8988T (cell line): ENCODE measurements at regions not wholly inside any gene's neighbourhood (a gene's known extent, or its start where the extent isn't known, plus 50 kb on each side); places are given as distances from the start of the nearest gene placed in this dataset.

Source experiments
- DNase-seq: peaks from one replicate; pipeline ENCODE4 v3.0.0; 2011

DNA sequence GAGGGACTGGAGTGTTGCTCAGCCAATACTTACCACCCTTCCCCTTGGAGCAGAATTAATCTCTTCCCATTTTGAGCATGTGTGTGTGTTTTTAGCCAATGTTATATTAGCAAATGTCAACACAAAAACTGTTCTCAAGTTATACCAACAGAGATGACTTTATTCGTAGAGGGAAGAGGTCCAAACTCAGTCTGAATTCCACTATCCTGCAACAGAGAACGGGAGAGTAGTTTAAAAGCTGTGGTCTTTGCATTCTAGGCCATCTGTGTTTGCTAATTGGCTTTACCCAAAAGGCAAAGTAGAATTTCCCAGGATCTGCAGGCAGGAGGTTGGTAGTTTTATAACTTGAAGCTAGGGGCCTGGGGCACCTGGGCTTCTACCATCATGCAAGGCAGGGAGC lies 847.9 kb upstream of the TMEM132C start:
- DNase-seq = no peak

DNA sequence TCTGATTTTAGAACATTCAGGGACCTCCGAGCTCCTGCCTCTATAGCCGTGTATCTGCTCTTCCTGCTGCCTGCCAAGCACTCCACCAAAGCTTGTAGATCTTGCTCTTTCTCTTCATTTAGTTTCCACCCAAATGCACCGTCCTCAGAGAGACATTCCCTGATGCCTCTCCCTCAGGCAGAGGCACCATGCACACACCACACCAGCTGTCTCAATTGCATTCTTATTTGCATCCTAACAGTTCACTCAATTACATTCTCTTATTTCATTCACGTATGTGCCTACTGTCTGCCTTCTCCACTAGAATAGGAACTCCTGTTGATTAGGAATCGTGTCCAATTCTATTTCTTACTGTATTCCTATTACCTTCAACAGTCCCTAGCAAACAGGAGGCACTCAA lies 845.4 kb upstream of the TMEM132C start:
- DNase-seq = no peak

DNA sequence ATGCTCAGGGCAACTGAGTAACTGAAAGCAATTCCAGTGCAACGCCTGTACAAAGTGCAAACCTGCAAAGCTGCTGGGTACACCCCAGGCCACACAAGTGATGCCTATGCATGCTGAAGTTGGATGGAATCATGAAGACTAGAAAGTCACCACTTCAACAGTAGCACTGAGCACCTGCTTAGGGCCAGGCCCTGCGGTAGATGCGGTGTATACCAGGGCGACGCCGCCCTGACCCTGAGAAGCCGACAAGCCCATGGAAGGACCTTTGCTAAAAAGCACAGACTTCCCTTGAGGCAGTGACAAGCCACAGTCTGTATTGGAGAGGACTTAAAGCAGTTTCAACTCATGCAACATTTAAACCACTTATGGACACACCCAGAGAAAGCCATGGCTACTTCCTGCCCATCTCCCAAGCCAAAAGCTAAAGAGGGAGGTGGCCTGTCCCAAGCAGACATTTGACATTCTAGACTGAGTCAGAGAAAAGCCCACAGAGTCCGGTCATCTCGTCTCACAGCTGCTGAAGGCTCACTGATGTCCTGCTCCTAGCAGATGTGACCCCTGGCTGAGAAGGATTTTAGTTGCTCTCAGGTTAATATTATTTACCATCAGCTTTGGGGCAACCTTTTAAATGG lies 843.9 kb upstream of the TMEM132C start:
- DNase-seq = no peak

DNA sequence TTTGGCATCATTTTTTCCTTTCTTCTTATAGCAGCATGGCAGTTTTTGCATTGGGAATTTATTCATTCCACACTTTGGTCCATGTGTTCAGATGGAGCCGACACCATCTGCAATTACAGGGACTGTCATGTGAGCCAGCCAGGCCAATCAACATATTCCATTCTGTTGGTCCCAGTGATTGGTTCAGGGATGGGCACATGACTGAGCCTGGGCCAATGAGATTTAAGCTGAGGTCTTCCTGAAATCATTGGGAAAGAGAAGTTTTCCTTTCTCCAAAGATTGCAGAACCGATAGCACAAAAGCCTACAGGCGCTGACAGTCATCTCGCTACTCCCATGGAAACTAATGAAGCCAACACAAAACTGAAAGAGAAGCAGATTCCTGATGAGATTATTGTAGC lies 841.5 kb upstream of the TMEM132C start:
- DNase-seq = no peak

DNA sequence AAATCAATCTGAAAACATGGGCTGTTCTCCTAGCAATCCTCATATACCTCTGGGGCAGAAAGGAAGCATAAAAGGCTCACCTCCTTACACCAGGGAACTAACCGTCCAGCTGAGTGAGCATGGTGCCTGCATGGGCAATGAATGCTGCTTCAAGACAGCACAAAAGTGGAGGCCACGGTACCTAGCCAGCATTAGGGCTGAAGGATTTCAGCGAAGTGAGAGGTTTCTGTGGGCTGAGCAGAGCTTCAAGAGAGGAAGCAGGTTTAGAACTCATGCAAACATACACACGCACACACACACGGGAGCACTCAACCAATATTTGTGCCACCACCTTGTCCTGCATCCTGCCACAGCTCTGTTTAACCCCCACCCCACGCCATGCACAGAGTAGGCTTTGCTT lies 838.5 kb upstream of the TMEM132C start:
- DNase-seq = no peak

DNA sequence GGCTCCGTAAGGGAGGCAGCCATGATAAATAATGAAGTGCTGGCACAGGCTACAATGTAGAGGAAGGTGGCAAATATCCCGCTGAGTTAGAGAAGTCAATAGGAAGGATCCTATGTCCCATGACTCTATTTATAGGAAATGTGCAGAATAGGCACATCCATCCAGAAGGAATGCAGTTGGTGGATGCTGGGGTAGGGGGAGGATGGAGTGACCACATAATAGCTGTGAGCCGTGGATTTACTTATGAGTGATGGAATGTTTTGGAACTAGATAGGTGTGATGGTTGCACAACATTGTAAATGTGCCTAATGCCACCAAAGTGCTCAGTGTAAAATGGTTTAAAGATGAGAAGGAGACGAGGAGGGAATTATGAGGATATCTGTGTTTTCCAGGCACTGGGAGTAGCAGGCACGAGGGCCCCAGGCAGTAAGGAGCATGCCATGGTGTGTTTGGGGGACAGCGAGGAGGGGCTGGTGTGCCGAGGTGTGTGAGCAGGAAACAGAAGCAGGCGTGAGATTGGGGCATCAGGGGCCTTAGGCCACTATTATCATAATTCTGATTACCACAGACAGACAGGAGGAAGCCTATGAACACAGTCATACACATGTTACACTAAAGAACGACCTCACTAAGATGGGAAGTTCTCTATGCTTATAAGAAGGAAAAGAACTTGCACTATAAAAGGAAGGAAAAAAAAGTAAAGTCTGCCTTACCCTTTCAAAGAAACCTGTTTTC lies 837.3 kb upstream of the TMEM132C start:
- DNase-seq = no peak

DNA sequence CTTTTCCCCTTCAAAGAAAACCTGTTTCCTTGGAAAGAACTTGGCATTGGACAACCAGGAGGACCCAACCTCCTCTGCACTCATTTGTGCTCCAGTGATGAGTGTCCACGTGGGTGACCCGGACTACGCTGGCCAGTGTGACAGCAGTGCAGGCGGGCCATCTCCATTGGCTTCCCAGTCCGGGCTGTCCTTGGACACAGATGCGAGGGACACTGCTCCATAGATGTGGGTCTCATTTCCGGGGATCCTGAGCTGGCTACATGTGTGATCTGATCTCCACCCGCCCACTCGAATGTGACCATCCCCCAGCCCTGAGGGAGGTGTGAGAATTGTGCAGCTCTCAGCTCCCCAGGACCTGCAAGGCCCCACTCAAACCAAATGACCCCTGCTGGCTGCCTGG lies 836.6 kb upstream of the TMEM132C start:
- DNase-seq = no peak

DNA sequence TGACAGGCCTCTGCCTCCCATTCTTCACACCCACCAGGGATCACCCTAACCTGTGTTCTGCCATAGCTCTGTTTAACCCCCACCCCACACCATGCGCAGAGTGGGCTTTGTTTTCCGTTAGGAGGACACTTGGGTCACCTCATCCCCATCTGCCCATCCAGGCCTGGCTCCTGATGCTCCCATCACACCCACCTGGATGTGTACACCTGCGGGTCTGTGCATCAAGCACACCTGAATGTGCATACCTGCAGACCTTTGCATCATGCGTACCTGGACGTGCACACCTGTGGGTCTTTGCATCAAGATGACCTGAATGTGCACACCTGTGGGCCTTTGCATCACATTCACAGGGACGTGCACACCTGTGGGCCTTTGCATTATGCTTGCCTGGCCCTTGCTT lies 835.8 kb upstream of the TMEM132C start:
- DNase-seq = no peak

DNA sequence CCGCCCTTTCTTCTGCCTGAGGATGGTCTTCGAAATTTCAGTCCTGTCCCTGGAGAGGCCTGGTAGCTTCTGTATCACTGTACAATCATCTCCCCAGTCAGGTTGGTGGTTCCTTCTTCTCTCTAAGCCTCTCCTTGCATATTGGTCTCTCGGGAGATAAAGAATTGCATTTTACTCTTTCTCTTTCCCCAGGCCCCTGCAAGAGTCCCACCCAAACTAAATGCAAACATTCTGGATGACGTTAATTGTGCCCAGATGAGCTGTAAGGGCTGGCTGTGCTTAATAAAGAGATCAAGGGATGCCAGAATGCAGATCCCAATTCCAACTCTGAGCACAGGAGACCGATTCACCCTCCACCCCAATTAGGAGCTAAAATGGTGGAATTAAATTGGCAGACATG lies 835.4 kb upstream of the TMEM132C start:
- DNase-seq = no peak

DNA sequence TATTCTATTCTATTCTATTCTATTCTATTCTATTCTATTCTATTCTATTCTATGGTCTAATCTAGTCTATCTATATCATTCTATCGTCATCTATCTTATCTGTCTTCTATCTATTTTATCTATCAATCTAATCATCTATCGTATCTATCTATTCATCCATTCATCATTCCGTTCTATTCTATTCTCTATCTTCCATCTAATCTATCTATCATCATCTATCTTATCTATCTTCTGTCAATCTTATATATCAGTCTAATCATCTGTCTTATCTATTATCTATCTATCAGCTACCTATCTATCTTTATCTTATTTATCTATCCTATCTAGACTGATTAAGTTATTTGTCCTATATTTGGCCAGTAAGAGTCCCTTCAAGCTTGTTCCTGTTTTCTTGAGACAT lies 831.5 kb upstream of the TMEM132C start:
- DNase-seq = no peak

DNA sequence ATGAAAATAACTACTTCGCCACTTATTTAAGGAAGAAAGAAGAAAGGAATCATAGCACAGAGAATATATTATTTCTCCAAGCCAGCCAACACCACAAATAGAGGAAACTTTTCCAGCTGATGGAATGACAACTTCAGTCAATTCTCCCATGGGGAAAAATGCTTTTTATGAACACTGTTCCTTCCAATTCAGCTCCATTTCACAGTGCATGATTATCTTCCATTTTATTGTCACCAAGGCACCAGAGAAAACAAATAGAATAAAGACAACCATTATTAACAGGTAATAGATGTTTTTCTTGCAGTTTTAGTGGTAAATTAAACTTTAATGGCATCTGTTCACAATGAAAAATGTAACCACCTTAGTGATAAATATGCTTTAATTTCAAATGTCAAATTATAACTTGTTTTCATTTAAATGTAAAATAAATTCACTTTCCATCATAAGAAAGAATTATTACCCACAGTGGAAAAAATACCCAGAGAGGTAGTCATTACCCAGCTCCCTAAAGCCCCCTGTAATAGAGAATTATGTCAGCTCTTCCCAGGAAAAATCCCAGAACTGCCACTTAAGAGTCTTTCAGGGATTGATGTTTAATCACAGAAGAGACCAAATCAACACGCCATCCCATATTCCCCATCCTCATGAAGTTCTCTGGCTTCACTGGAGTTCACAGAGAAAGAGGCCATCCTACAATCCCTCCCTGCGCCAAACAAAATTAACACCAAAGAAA lies 828.3 kb upstream of the TMEM132C start:
- DNase-seq = no peak

DNA sequence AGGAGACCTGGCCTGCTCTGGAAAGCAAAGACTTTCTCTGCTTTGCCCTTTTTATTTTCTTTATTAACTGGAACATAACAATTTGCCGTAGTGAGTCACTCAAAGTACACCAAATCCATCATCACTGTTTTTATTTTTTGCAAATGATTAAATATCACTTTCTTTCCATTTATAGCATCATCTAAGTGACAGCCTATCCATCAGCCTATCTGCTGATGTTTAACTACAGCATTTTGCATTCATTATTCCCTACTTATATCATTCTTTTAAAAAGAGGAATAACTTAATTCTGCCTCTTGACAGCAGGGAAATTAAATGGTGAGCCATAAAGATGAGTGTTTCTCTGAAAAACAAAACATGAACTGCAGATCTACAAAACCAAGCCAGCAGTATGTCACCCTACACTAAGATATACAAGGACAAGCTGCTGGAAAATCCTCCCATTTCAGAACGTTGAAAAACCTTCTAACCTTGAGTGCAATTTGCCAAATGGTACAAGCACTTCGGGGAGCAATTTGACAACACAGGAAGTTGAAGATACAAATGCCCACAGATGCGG lies 821.3 kb upstream of the TMEM132C start:
- DNase-seq = no peak

DNA sequence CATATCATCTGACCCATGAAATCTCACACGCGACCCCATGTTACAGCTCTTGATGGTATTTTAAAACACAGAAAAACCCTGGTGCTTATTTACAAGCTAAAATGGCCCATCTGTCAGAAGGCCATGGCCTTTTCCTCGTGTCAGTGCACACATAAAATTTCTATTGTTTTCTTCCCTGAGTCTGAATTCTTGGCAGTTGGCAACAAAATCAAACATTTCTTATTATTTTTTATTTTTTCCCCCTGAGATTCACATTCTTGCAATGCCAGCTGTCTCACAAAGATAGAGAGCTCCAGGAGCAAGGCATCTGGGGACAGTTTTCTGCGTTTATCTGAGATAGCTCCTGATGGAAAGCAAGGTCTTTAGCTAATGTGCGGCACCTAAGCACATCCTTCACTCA lies 818.1 kb upstream of the TMEM132C start:
- no peak for DNase-seq

DNA sequence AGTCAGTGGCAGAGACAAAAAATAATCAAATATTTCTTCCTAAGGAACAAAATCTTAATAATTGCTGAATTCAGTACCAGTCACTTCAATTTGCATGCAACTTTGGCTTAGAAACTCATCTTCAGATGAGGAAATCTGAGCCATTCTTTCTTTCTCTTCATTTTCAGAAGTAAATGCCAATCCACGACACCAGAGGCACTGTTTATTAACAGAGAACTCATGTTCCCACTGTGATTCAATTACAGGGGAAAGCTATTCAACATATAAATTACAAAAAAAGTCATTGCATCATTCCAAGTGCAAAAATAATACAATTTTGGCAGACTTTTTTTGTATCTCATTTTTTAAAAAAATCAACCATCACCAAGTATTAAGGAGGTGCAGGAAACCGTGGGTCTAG lies 816.1 kb upstream of the TMEM132C start:
- DNase-seq = no peak

DNA sequence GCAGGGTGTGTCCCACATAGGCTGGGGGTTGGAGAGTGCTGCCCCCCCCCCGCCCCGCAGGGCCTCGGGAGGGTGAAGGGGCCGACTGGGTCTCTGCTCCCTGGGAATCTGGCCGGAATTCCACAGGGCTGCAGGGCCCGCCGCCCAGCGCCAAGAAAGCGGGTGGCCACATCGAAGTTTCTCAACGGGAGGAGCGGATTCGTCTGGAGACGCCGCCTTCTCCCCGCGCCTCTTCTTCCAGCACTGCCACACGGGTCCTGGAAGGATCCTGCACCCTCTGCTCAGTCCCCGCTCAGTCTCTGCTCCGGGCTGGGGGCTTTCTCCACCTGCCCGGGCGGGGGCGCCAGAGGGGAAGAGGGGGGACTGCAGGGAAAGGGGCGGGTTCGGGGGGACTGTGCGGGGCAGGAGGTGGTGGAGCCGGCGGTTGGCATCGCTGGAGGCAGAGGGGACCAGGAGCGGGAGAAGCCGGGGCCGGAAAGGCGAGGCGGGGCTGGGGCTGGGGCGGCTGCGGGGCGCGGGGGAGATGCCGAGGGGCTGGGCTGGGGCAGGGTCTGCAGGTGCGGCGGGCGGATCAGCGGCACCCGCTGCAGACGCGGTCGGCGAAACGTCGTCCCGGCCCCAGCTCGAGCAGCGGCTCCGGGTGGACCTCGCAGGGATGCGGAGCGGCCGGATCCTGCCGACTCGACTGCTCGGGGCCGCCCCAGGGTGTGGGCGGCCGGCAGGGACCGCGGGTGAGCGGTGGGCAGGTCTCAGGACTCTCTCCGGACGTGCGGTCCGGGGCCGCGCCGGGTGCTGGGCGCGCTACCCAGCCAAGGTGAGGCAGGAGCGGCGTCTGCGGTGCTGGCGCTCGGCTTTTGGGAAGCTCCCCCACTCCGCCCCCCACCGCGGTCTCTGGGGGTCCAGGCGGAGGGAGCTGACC lies 811.4 kb upstream of the TMEM132C start:
- no peak for DNase-seq

DNA sequence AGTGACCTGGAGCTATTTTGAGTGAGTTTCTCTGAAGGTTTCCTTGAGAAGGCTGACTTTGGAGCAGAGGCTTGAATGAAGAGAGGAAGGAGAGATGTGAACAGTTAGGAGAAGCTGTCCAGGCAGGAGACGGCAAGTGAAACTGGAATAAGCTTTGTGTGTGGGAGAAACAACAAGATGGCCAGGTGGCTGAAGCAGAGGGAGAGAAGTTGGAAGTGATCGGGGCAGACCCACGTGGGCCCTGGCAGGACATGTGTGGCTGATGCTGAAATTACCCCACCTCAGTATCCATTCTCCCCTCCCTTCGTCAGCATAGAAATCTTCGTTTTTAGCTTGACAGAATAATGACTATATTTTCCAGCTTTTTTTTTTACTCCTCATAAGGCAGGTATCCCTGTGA lies 809.2 kb upstream of the TMEM132C start:
- no peak for DNase-seq

DNA sequence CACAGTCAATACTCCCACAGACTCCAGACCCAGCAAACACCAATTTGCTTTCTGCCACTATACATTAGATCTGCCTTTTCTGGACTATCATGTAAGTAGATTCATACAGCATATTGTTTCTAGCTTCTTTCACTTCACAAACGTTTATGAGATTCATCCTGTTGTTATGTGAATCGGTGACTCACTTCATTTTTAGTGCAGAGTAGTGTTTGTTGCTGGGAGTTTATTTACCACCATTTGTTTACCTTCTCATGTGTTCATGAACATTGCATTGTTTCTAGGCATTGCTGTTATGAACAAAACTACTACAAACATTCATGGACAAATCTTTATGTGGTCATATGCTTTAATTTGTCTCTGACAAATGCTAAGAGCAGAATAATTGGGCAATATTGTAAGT lies 807.8 kb upstream of the TMEM132C start:
- DNase-seq = no peak

DNA sequence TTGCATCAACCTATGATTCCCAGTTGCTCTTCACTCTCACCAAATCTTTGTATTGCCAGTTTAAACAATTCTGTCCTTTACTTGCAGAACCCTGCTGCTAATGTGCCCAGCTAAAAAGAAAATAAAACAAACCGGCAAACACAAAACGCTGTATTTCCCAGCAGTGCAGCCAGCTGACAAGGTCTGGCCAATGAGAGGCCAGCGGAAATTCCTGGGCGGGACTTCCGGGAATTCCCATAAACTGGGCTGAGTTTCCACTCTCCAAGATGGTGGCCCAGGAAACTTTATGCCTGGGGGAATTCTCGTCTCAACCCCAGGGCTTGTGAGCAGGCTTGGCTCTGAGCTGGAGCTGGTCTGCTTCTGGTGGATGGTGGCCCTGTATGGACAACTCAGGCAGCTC lies 807.3 kb upstream of the TMEM132C start:
- no peak for DNase-seq

DNA sequence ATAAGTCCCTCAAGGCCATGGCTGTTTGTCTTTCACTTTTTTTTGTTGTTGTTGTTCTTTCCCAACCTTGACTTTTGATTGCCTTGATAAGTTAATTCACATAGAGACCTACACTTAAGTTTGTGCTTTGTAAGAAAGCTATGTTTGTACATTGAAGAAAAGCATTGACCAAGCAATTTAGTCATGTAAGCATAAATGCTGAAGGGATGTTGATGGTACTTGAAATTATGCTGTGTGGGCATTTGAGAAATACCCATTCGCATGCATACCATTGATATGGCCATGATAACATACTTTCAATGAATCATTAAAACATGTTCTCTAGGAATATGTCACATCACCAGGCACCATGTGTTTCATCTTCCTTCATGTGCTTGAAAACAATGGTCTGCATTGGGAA lies 803.7 kb upstream of the TMEM132C start:
- no peak for DNase-seq

DNA sequence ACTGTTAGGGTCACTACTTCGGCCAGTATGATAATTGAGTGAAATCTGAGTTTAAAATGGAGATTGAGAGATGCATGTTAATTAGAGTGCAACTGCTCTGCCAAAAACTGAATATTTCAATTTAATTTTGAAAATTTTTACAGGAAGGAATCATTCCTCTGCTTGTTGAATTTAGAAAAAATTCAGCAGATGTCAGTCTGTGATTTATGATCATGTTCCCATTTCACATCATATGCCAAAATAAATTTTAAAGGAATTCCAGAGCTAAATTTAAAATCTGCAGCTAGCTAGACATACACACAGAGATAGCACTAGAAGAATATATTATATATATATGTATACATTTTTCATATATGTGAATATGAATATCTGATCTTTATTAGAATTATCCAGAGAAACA lies 797.6 kb upstream of the TMEM132C start:
- DNase-seq = no peak

DNA sequence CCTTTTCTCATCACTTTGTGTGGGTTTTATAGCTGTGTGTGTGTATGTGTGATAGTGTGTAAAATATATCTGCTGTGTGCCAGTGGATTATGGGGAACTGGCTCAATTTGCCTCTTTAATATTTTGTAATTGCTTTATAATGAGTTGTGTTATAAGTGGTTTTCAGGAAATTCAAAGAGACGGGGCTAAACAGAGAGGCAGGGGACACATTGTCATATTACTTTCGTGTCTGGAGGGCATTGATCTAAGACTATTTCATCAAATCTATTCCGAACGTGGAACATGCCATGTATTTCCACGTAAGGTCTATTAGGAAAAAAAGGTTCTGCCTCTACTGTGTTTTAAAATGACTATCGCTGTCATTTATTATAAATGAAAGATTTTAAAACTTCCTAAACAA lies 793.2 kb upstream of the TMEM132C start:
- no peak for DNase-seq

DNA sequence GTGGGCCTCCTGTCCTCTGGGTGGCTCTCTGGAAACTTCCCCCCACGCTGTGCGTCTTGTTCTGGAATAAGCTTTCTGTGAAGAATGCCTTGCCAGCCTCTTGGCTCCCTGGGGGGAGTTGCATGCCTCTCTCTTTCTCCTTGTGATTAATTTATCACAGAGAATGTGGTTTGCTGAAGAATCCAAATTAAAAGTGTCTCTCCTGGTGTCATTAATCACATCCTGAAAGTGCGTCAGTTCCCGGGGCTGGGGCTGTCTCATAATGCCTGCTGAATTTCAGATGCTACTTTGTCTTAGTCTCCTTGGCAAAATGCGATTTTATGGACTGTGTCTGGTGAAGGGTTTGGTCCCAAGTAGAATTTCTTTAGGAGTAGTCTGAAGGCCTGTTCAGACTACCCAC lies 787.7 kb upstream of the TMEM132C start:
- no peak for DNase-seq

DNA sequence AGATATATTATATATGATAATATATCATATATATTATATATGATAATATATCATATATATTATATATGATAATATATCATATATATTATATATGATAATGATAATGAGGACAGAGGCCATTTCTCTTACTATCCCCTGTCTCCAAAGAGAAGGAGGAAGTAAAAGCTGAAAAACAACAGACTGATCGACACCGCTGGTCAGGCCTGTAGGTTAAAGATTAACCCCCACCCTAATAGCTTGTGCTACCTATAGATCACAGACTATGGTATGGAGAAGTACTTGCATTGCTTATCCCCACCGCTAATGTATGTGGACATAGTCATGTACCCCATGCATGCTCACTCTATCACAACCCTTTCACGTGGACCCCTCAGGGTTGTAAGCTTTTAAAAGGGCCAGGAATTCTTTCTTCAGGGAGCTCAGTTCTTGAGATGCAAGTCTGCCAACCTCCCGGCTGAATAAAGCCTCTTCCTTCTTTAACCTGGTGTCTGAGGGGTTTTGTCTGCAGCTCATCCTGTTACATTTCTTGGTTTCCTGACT lies 786.1 kb upstream of the TMEM132C start:
- DNase-seq = no peak
